ENCODE measurements at regions not wholly inside any gene's neighbourhood (a gene's known extent, or its start where the extent isn't known, plus 50 kb on each side); places are given as distances from the start of the nearest gene placed in this dataset.

DNA sequence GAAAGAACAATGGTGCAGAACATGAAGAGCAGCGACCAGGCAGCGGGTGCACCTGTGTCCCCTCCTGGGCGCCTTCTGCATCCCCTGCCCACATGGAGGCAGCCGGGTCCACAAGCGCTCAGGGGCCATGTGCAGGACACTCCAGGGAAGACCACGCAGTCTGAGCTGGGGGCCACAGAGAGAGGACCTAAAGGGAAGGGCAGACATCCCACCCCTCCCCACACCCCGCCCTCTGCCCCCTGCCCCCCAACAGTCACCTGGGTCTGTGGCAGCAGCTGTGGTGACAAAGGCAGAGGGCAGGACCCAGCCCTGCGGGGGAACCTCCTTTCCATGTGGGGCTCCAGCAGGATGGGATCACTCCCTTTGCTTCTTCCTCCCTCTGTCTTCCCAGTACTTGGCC lies 805.7 kb downstream of the CDH9 start:
- TF ChIP-seq, protein P1, sequence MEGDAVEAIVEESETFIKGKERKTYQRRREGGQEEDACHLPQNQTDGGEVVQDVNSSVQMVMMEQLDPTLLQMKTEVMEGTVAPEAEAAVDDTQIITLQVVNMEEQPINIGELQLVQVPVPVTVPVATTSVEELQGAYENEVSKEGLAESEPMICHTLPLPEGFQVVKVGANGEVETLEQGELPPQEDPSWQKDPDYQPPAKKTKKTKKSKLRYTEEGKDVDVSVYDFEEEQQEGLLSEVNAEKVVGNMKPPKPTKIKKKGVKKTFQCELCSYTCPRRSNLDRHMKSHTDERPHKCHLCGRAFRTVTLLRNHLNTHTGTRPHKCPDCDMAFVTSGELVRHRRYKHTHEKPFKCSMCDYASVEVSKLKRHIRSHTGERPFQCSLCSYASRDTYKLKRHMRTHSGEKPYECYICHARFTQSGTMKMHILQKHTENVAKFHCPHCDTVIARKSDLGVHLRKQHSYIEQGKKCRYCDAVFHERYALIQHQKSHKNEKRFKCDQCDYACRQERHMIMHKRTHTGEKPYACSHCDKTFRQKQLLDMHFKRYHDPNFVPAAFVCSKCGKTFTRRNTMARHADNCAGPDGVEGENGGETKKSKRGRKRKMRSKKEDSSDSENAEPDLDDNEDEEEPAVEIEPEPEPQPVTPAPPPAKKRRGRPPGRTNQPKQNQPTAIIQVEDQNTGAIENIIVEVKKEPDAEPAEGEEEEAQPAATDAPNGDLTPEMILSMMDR (IDR thresholded peaks at IDR 0.05; ENCODE audit: low read length) = no peak
- no peak for TF ChIP-seq EZH2phosphoT487 (IDR thresholded peaks at IDR 0.05; ENCODE audit: low read length)
- TF ChIP-seq EZH2 (optimal IDR thresholded peaks at IDR 0.05; ENCODE audit: low read depth, low read length) = no peak

All from MM.1S (cell line).